HepG2 (cell line): ENCODE measurements at regions not wholly inside any gene's neighbourhood (a gene's known extent, or its start where the extent isn't known, plus 50 kb on each side); places are given as distances from the start of the nearest gene placed in this dataset.

Experiments used
- ATAC-seq: fragments of 200-7000 bp; cut with Tn5 transposase; 3 replicates; pipeline ENCODE4 v1.9.1; 2020; ENCODE audit warnings: mild to moderate bottlenecking, moderate library complexity
- BruUV-seq: library from RNA; stranded (reverse); fragments of 400-500 nt; replicated peaks from 2 replicates; lab custom pipeline; 2021; lab: Mats Ljungman, UMichigan
- CTCF ChIA-PET: fragments of 300-600 bp; formaldehyde crosslinking; extraction: SDS; loops from one replicate; lab custom pipeline; 2021; ENCODE audit warnings: low total read pairs, inconsistent platforms, low intra/inter-chr PET ratio; lab: Yijun Ruan, JAX
- POLR2A ChIA-PET: fragments of 350-600 bp; sonication (Branson Sonifier 250); formaldehyde crosslinking; loops from one replicate; lab custom pipeline; 2020; ENCODE audit warnings: antibody characterized with exemption, inconsistent platforms; lab: Yijun Ruan, JAX
- DNase-seq: peaks from one replicate; pipeline ENCODE4 v3.0.0-alpha.2; 2015; ENCODE audit warnings: low spot score
- FAIRE-seq: peaks from 3 replicates; lab custom pipeline; 2011; peaks lifted over from hg19 to GRCh38; lab: Jason Lieb, UNC
- H2AFZ ChIP-seq: one replicate; pipeline ENCODE4 v1.6.1; 2011; ENCODE audit warnings: low read length, inconsistent platforms
- H3K27ac ChIP-seq: fragments of 300-600 bp; 3 replicates; pipeline ENCODE4 v1.8.0; 2011; ENCODE audit warnings: mixed run types, mild to moderate bottlenecking, mixed read lengths, low read length, inconsistent platforms; ENCODE audit not compliant: insufficient read depth; ENCODE audit errors: extremely low read length
- H3K27me3 ChIP-seq, 2 experiments: fragments of 200-600 bp in 1 of 2; 2 replicates in 1 of 2; 3 replicates in 1 of 2; pipeline versions ENCODE4 v1.6.0 to v1.8.0; 2011; ENCODE audit warnings: low read length in 2 of 2, mild to moderate bottlenecking in 2 of 2, moderate library complexity in 2 of 2, inconsistent platforms in 1 of 2; ENCODE audit not compliant: insufficient read depth in 2 of 2, control insufficient read depth in 1 of 2
- H3K36me3 ChIP-seq, 2 experiments: fragments of 200-600 bp in 1 of 2; replicated peaks in 1 of 2; 2 replicates in 1 of 2; 3 replicates in 1 of 2; pipeline versions ENCODE4 v1.5.1 to v1.8.0; 2011; ENCODE audit warnings: low read length in 2 of 2, inconsistent platforms in 1 of 2; ENCODE audit not compliant: insufficient read depth in 2 of 2, control insufficient read depth in 1 of 2
- H3K4me1 ChIP-seq: 2 replicates; pipeline ENCODE4 v1.5.1; 2012; ENCODE audit warnings: low read length, inconsistent platforms; ENCODE audit not compliant: insufficient read depth
- H3K4me2 ChIP-seq: 2 replicates; pipeline ENCODE4 v1.6.0; 2011; ENCODE audit warnings: low read depth, low read length, inconsistent platforms
- H3K4me3 ChIP-seq, 3 experiments: fragments of 200-600 bp in 1 of 3; sonication (generic), shearing (Covaris generic) in 1 of 3; replicated peaks in 1 of 3; 2 replicates each; pipeline ENCODE4 v1.5.1; 2011 to 2016; ENCODE audit warnings: low read length in 3 of 3, inconsistent platforms in 2 of 3, low read depth in 2 of 3, mild to moderate bottlenecking in 2 of 3, control low read depth in 1 of 3, mixed read lengths in 1 of 3; ENCODE audit not compliant: insufficient read depth in 1 of 3
- H3K79me2 ChIP-seq: one replicate; pipeline ENCODE4 v1.6.1; 2011; ENCODE audit warnings: low read length, inconsistent platforms; ENCODE audit not compliant: insufficient read depth
- H3K9ac ChIP-seq: 2 replicates; pipeline ENCODE4 v1.6.0; 2011; ENCODE audit warnings: mild to moderate bottlenecking, low read depth, low read length, inconsistent platforms; ENCODE audit not compliant: insufficient read depth
- H3K9me3 ChIP-seq: 2 replicates; pipeline ENCODE4 v1.5.1; 2012; ENCODE audit warnings: mild to moderate bottlenecking, low read length
- H4K20me1 ChIP-seq: 2 replicates; pipeline ENCODE4 v1.6.0; 2011; ENCODE audit warnings: inconsistent platforms, mild to moderate bottlenecking, low read length, moderate library complexity; ENCODE audit not compliant: insufficient read depth
- ATF7 ChIP-seq, 2 experiments: fragments of 450-650 bp in 1 of 2; sonication (generic) in 1 of 2; formaldehyde crosslinking in 1 of 2; IDR thresholded peaks; 2 replicates each; pipeline versions ENCODE4 v1.4.0 to v1.6.1; 2016 to 2020; ENCODE audit warnings: antibody characterized with exemption in 1 of 2, mild to moderate bottlenecking in 1 of 2, missing genetic modification reagents in 1 of 2
- CBX2 ChIP-seq, 2 experiments: fragments of 200-600 bp in 1 of 2; sonication (generic); formaldehyde crosslinking in 1 of 2; IDR thresholded peaks; 2 replicates each; pipeline versions ENCODE4 v1.7.0 to v1.8.1; 2018 to 2022; ENCODE audit warnings: low read depth in 2 of 2, low read length in 1 of 2, mild to moderate bottlenecking in 1 of 2, missing genetic modification reagents in 1 of 2
- FOXA3 ChIP-seq: IDR thresholded peaks from 2 replicates; pipeline ENCODE4 v1.6.1; 2016; ENCODE audit warnings: missing genetic modification reagents, missing compliant biosample characterization
- JUNB ChIP-seq: sonication (generic); formaldehyde crosslinking; IDR thresholded peaks from 2 replicates; pipeline ENCODE4 v1.8.0; 2022; ENCODE audit warnings: missing genetic modification reagents, mild to moderate bottlenecking, borderline replicate concordance
- MIER2 ChIP-seq: IDR thresholded peaks from 2 replicates; pipeline ENCODE4 v1.6.1; 2016; ENCODE audit warnings: missing biosample characterization, missing genetic modification reagents
- PCBP1 ChIP-seq: fragments of 200-400 bp; formaldehyde crosslinking; IDR thresholded peaks from 2 replicates; pipeline ENCODE4 v1.6.1; 2017; ENCODE audit warnings: mild to moderate bottlenecking, low read depth, low read length, borderline replicate concordance
- PCBP2 ChIP-seq: fragments of 200-400 bp; formaldehyde crosslinking; optimal IDR thresholded peaks from 2 replicates; pipeline ENCODE3; 2018; ENCODE audit warnings: low read length, low read depth; ENCODE audit not compliant: poor library complexity, severe bottlenecking
- TBX2 ChIP-seq: sonication (generic); formaldehyde crosslinking; IDR thresholded peaks from 2 replicates; pipeline ENCODE4 v1.5.0; 2020; ENCODE audit warnings: missing genetic modification reagents, mild to moderate bottlenecking, borderline replicate concordance
- ZNF251 ChIP-seq: sonication (generic); formaldehyde crosslinking; IDR thresholded peaks from 2 replicates; pipeline ENCODE4 v1.9.0; 2021; ENCODE audit warnings: mild to moderate bottlenecking, missing genetic modification reagents
- ZNF326 ChIP-seq: sonication (generic); formaldehyde crosslinking; IDR thresholded peaks from 2 replicates; pipeline ENCODE4 v1.4.0; 2020; ENCODE audit warnings: missing genetic modification reagents, borderline replicate concordance
- in situ Hi-C: cut with HindIII; loops from 2 replicates; pipeline ENCODE4 v1.10.0; 2017; ENCODE audit warnings: low pct_unique_long_range_greater_than_20kb; ENCODE audit not compliant: extremely low pct_ligation_motif_present
- intact Hi-C: fragments of 100-400 bp; cut with micrococcal nuclease; formaldehyde crosslinking; loops from one replicate; pipeline ENCODE4 v1.10.0; 2022; ENCODE audit not compliant: unreplicated experiment
- TF ChIP-seq, protein P1 (sequence below): sonication (generic); formaldehyde crosslinking; IDR thresholded peaks from 2 replicates; pipeline ENCODE4 v1.5.0; 2020; ENCODE audit warnings: mild to moderate bottlenecking, missing genetic modification reagents
- TF ChIP-seq, protein P2 (sequence below): sonication (generic); formaldehyde crosslinking; IDR thresholded peaks from 2 replicates; pipeline ENCODE4 v1.5.0; 2020; ENCODE audit warnings: missing genetic modification reagents
- TF ChIP-seq, protein P3 (sequence below): sonication (generic); formaldehyde crosslinking; conservative IDR thresholded peaks from 2 replicates; pipeline ENCODE4 v1.8.0; 2022; ENCODE audit warnings: mild to moderate bottlenecking, moderate library complexity, missing genetic modification reagents
- TF ChIP-seq, protein P4 (sequence below): sonication (generic); formaldehyde crosslinking; IDR thresholded peaks from 2 replicates; pipeline ENCODE4 v1.5.1; 2020; ENCODE audit warnings: missing genetic modification reagents, mild to moderate bottlenecking, borderline replicate concordance

DNA sequence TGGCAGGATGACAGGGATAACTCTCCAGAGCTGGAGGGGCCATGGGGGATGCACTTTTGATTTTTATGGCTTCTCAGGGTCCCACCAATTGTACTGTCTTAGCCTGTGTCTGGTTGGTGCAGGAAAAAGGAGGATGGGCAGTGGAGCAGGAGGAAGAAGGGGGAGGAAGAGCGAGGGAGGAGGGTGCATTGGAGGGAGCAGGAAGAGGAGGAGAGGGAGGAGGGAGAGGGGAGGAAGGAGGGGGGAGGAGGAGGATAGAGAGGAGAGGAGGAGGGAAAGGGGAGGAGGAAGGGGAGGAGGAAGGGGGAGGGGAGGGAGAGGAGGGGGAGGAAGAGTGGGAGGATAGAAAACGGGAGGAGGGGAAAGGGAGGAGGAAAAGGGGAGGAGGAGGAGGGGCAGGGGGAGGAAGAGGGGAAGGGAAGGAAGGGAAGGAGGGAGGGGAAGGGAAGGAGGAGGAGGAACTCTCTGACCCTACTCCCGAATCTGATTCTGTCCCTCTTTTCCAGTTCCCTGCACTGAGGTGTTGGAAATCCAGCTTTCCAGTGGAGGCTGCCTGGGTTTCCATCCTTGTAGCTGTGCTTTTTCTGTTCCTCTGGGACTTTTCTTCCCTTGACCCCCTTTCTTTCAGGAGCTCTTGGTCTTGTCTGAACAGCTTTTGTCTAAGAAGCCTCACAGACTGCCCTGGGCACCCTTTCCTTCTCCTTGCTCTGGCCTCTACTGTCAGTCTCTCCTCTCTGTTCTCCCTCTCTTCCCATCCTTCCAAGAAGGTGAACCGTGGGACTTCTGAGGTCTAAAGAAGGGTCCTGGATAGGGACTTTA, 149.4 kb downstream of the DHX35 start (continued):
- TF ChIP-seq, protein P1, sequence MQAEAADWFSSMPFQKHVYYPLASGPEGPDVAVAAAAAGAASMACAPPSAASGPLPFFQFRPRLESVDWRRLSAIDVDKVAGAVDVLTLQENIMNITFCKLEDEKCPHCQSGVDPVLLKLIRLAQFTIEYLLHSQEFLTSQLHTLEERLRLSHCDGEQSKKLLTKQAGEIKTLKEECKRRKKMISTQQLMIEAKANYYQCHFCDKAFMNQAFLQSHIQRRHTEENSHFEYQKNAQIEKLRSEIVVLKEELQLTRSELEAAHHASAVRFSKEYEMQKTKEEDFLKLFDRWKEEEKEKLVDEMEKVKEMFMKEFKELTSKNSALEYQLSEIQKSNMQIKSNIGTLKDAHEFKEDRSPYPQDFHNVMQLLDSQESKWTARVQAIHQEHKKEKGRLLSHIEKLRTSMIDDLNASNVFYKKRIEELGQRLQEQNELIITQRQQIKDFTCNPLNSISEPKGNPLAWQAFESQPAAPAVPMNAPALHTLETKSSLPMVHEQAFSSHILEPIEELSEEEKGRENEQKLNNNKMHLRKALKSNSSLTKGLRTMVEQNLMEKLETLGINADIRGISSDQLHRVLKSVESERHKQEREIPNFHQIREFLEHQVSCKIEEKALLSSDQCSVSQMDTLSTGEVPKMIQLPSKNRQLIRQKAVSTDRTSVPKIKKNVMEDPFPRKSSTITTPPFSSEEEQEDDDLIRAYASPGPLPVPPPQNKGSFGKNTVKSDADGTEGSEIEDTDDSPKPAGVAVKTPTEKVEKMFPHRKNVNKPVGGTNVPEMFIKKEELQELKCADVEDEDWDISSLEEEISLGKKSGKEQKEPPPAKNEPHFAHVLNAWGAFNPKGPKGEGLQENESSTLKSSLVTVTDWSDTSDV (CRISPR knock-in tag) = no peak
- TF ChIP-seq PCBP1 (0 out of 2 replicates have a peak, but pooled peaks have one; percentile 80), TBX2 (CRISPR knock-in tag) (0 out of 2 replicates have a peak, but pooled peaks have one; percentile 13), PCBP2 (peak; percentile 99), ATF7 (IDR thresholded peaks at IDR 0.05) (no peak), ATF7 (CRISPR knock-in tag; IDR thresholded peaks at IDR 0.05) (no peak)
- TF ChIP-seq, protein P2, sequence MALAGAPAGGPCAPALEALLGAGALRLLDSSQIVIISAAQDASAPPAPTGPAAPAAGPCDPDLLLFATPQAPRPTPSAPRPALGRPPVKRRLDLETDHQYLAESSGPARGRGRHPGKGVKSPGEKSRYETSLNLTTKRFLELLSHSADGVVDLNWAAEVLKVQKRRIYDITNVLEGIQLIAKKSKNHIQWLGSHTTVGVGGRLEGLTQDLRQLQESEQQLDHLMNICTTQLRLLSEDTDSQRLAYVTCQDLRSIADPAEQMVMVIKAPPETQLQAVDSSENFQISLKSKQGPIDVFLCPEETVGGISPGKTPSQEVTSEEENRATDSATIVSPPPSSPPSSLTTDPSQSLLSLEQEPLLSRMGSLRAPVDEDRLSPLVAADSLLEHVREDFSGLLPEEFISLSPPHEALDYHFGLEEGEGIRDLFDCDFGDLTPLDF = no peak

DNA sequence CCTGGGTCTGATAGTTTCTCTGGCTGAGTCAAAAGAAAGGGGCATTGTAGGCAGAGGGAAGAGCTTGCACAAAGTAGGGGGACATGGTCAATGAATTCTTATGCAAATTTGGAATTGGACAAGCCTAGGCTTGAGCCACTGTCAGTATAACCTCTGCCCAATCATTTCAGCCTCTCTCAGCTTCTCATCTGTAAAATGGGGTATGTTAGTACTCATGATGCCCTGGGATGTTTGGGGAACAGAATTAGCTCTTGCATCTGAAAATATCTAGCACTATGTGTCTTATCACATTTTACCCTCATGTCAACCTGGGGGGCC, 148.6 kb downstream of the DHX35 start:
- Histone ChIP-seq H3K4me3 (no peak overlapping the region), H3K4me2 (no peak overlapping the region), H3K36me3 (no peaks in the 10 kb centered on the region), H3K9ac (no peak overlapping the region), H3K9me3 (no peaks in the 10 kb centered on the region), H2AFZ (no peak overlapping the region), H3K27ac (no peak overlapping the region), H3K79me2 (no peaks in the 10 kb centered on the region), H3K27me3 (peaks cover 4 to 23% of the 10 kb centered on the region in 2 experiments; a peak in 4 of 5 replicates), H3K4me1 (peaks cover 19% of the 10 kb centered on the region; the same call in 1 of the 2 replicates), H4K20me1 (peaks cover 2% of the 10 kb centered on the region; the same call in 1 of the 2 replicates)
- ATAC-seq = no peak
- POLR2A ChIA-PET = no interaction called here
- CTCF ChIA-PET = no interaction called here
- no peak for FAIRE-seq
- in situ Hi-C loops (loop anchor here (10.0 kb wide), 3 partner anchors 764 to 1574 kb away; partner anchors contain the start of gene MAFB), intact Hi-C loops (loop anchor here (5.0 to 10.0 kb wide), 2 partner anchors 1142 to 1584 kb away; no protein-coding TSS in a partner anchor)
- no peak for DNase-seq
- BruUV-seq = no TSS peak
- no peak for TF ChIP-seq CBX2 (IDR thresholded peaks at IDR 0.05; ENCODE audit: low read depth, low read length)
- no peak for TF ChIP-seq CBX2 (CRISPR knock-in tag; IDR thresholded peaks at IDR 0.05; ENCODE audit: low read depth)
- no peak for TF ChIP-seq JUNB
- TF ChIP-seq, protein P3, sequence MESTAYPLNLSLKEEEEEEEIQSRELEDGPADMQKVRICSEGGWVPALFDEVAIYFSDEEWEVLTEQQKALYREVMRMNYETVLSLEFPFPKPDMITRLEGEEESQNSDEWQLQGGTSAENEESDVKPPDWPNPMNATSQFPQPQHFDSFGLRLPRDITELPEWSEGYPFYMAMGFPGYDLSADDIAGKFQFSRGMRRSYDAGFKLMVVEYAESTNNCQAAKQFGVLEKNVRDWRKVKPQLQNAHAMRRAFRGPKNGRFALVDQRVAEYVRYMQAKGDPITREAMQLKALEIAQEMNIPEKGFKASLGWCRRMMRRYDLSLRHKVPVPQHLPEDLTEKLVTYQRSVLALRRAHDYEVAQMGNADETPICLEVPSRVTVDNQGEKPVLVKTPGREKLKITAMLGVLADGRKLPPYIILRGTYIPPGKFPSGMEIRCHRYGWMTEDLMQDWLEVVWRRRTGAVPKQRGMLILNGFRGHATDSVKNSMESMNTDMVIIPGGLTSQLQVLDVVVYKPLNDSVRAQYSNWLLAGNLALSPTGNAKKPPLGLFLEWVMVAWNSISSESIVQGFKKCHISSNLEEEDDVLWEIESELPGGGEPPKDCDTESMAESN (CRISPR knock-in tag) = no peak
- TF ChIP-seq ZNF251 (CRISPR knock-in tag) = no peak
- TF ChIP-seq FOXA3 (CRISPR knock-in tag) = no peak
- no peak for TF ChIP-seq MIER2 (CRISPR knock-in tag)
- TF ChIP-seq ZNF326 = no peak
- TF ChIP-seq, protein P4, sequence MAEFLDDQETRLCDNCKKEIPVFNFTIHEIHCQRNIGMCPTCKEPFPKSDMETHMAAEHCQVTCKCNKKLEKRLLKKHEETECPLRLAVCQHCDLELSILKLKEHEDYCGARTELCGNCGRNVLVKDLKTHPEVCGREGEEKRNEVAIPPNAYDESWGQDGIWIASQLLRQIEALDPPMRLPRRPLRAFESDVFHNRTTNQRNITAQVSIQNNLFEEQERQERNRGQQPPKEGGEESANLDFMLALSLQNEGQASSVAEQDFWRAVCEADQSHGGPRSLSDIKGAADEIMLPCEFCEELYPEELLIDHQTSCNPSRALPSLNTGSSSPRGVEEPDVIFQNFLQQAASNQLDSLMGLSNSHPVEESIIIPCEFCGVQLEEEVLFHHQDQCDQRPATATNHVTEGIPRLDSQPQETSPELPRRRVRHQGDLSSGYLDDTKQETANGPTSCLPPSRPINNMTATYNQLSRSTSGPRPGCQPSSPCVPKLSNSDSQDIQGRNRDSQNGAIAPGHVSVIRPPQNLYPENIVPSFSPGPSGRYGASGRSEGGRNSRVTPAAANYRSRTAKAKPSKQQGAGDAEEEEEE (CRISPR knock-in tag) = no peak
